ENCODE measurements at regions not wholly inside any gene's neighbourhood (a gene's known extent, or its start where the extent isn't known, plus 50 kb on each side); places are given as distances from the start of the nearest gene placed in this dataset.

DNA sequence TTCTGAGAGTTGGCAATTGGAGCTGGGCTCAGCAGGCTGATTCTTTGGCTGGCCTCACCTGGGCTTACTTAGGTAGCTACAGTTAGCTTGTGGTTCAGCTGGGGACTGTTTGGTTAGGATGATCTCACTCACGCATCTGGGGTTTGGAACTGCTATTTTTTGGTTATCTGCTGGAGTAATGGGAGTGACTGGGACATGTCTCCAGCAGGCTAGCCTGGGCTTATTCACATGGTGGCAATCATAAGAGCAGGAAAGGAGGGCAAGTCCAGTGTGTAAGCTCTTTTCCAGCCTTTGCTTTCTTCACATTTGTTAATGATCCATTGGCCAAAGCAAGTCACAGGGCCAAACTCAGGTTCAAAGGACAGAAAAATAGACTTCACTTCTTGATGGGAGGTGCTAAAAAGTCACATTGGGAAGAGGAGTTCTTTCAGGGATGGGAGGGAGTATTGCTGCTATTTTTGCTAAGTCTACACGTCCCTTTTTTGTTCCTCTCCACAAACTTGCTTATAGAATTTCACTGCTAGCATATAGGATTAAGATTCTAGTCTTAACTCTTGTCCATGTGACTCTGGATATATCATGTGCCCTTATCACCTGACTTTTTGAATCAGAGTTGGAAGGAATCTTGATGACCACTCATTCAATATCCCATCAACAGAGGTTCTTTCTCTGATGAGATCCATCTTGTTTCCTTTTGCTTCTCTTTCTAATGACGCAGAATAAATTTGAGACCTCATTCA is 174.0 kb downstream of the ZFP36L2 start:
- TF ChIP-seq, protein P1, sequence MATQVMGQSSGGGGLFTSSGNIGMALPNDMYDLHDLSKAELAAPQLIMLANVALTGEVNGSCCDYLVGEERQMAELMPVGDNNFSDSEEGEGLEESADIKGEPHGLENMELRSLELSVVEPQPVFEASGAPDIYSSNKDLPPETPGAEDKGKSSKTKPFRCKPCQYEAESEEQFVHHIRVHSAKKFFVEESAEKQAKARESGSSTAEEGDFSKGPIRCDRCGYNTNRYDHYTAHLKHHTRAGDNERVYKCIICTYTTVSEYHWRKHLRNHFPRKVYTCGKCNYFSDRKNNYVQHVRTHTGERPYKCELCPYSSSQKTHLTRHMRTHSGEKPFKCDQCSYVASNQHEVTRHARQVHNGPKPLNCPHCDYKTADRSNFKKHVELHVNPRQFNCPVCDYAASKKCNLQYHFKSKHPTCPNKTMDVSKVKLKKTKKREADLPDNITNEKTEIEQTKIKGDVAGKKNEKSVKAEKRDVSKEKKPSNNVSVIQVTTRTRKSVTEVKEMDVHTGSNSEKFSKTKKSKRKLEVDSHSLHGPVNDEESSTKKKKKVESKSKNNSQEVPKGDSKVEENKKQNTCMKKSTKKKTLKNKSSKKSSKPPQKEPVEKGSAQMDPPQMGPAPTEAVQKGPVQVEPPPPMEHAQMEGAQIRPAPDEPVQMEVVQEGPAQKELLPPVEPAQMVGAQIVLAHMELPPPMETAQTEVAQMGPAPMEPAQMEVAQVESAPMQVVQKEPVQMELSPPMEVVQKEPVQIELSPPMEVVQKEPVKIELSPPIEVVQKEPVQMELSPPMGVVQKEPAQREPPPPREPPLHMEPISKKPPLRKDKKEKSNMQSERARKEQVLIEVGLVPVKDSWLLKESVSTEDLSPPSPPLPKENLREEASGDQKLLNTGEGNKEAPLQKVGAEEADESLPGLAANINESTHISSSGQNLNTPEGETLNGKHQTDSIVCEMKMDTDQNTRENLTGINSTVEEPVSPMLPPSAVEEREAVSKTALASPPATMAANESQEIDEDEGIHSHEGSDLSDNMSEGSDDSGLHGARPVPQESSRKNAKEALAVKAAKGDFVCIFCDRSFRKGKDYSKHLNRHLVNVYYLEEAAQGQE (IDR thresholded peaks at IDR 0.05; ENCODE audit: insufficient read depth in 1 of 2, low read depth in 2 of 2, low read length in 2 of 2), result no peak
- TF ChIP-seq POLR2AphosphoS5 (IDR thresholded peaks at IDR 0.05; ENCODE audit: low read depth, low read length), result no peak
- TF ChIP-seq TAF1 (IDR thresholded peaks at IDR 0.05; ENCODE audit: borderline replicate concordance, insufficient read depth, low read length), result no peak
- no peak for TF ChIP-seq SIN3A (IDR thresholded peaks at IDR 0.05; ENCODE audit: borderline replicate concordance, insufficient read depth, low read length)

Data from PFSK-1 (cell line).